Stomach (tissue), 8 donors: ENCODE measurements at regions not wholly inside any gene's neighbourhood (a gene's known extent, or its start where the extent isn't known, plus 50 kb on each side); places are given as distances from the start of the nearest gene placed in this dataset.

Experiments used
- DNase-seq, 2 donors: peaks; one replicate each; pipeline versions ENCODE4 v3.0.0 to v3.0.0-alpha.2; 2013 to 2019
- H3K27ac ChIP-seq, 5 donors: fragments of 200-600 bp in 4 of 5; sonication (generic) in 4 of 5; one replicate each; pipeline ENCODE4 v1.5.1; 2013 to 2019; ENCODE audit warnings: mild to moderate bottlenecking in 1 of 5, moderate library complexity in 1 of 5
- H3K27me3 ChIP-seq, 3 donors: fragments of 200-600 bp; sonication (generic); one replicate each; pipeline ENCODE4 v1.5.1; 2017 to 2019; ENCODE audit warnings: mixed run types in 1 of 3
- H3K36me3 ChIP-seq, 4 donors: fragments of 200-600 bp; sonication (generic); 1 replicate in 3 of 4; 2 replicates in 1 of 4; pipeline ENCODE4 v1.5.1; 2016 to 2019
- H3K4me1 ChIP-seq, 4 donors: fragments of 200-600 bp; sonication (generic); one replicate each; pipeline ENCODE4 v1.5.1; 2016 to 2019
- H3K4me3 ChIP-seq, 4 donors: fragments of 200-600 bp; sonication (generic) in 3 of 4; one replicate each; pipeline ENCODE4 v1.5.1; 2016 to 2019; ENCODE audit warnings: mild to moderate bottlenecking in 1 of 4
- H3K9me3 ChIP-seq, 4 donors: fragments of 200-600 bp; sonication (generic); one replicate each; pipeline ENCODE4 v1.5.1; 2016 to 2019
- CTCF ChIP-seq, 7 experiments: fragments of 450-650 bp in 4 of 7; fragments of 200-600 bp in 3 of 7; sonication (generic) in 3 of 7; IDR thresholded peaks; one replicate each; pipeline ENCODE4 v1.5.1; 2016 to 2019; ENCODE audit warnings: antibody characterized with exemption in 7 of 7, control low read depth in 2 of 7, mild to moderate bottlenecking in 1 of 7
- EP300 ChIP-seq: sonication (generic); formaldehyde crosslinking; IDR thresholded peaks from one replicate; pipeline ENCODE4 v1.6.1; 2017; ENCODE audit warnings: antibody characterized with exemption
- POLR2A ChIP-seq, 4 donors: fragments of 450-650 bp; IDR thresholded peaks; one replicate each; pipeline ENCODE4 v1.6.1; 2016; ENCODE audit warnings: antibody characterized with exemption in 4 of 4, control low read depth in 2 of 4, mild to moderate bottlenecking in 1 of 4, moderate library complexity in 1 of 4
- POLR2AphosphoS5 ChIP-seq, 3 donors: sonication (generic); formaldehyde crosslinking; IDR thresholded peaks; one replicate each; pipeline ENCODE4 v1.6.1; 2016; ENCODE audit warnings: antibody characterized with exemption in 3 of 3
- WGBS, 5 donors: extraction: QIAGEN DNeasy Blood & Tissue Kit in 3 of 5; methylation state at CpG; one replicate each; pipeline versions ENCODE4 v1.1.5 to v1.1.7; 2013 to 2018; 5-methylcytosine and 5-hydroxymethylcytosine counted together
- intact Hi-C: fragments of 100-400 bp; cut with DNase I; formaldehyde crosslinking; loops from one replicate; pipeline ENCODE4 v1.15.1; 2023; ENCODE audit warnings: low total_unique reads
- donor health status: healthy with polysubstance abuse.
- donor health status: Bipolar disorder and iron deficiency.
- donor health status: healthy.

- no peak for DNase-seq
- 60 to 72% (median 68%) methylated on average over 18 to 19 of the region's 19 CpGs for WGBS, 5 donors
- TF ChIP-seq POLR2A (IDR thresholded peaks at IDR 0.05) (no peak), EP300 (no peak), CTCF (IDR thresholded peaks at IDR 0.05) (no peak), POLR2AphosphoS5 (IDR thresholded peaks at IDR 0.05) (no peak)
- intact Hi-C loops: no loop called here
- no peaks in the 10 kb centered on the region for H3K9me3 ChIP-seq
- H3K4me3 ChIP-seq: no peak overlapping the region
- H3K36me3 ChIP-seq: no peaks in the 10 kb centered on the region
- H3K4me1 ChIP-seq: no peaks in the 10 kb centered on the region
- peaks cover 0 to 29% (median 0%) of the 10 kb centered on the region in 3 donors for H3K27me3 ChIP-seq
- no peak overlapping the region for H3K27ac ChIP-seq
These were observed 53.2 kb upstream of the NECTIN1 start for GRCh38 chr11:119782006-119782738.

GRCh38 chr11:119780222-119780953 lies 51.4 kb upstream of the NECTIN1 start:
- peak in 1 of 2 donors; percentile 52 for DNase-seq
- TF ChIP-seq EP300: no peak
- no peak for TF ChIP-seq POLR2A (IDR thresholded peaks at IDR 0.05)
- no peak for TF ChIP-seq POLR2AphosphoS5 (IDR thresholded peaks at IDR 0.05)
- no peak for TF ChIP-seq CTCF (IDR thresholded peaks at IDR 0.05)
- Histone ChIP-seq H3K36me3 (no peaks in the 10 kb centered on the region), H3K27ac (no peak overlapping the region), H3K27me3 (peaks cover 0 to 34% (median 0%) of the 10 kb centered on the region in 3 donors), H3K4me3 (no peak overlapping the region), H3K9me3 (no peaks in the 10 kb centered on the region), H3K4me1 (no peaks in the 10 kb centered on the region)
- intact Hi-C loops: no loop called here
- WGBS, 5 donors: 18 to 51% (median 37%) methylated on average over 2 of the region's 2 CpGs

- no peak overlapping the region for H3K4me3 ChIP-seq
- TF ChIP-seq EP300 (no peak), POLR2A (IDR thresholded peaks at IDR 0.05) (no peak), POLR2AphosphoS5 (IDR thresholded peaks at IDR 0.05) (no peak)
- H3K27ac ChIP-seq: no peak overlapping the region
- intact Hi-C loops: no loop called here
- no peak for DNase-seq
- no peaks in the 10 kb centered on the region for H3K4me1 ChIP-seq
- 49 to 79% (median 72%) methylated on average over 11 to 22 of the region's 22 CpGs for WGBS, 5 donors
- peaks cover 0 to 37% (median 0%) of the 10 kb centered on the region in 3 donors for H3K27me3 ChIP-seq
- no peaks in the 10 kb centered on the region for H3K9me3 ChIP-seq
- no peaks in the 10 kb centered on the region for H3K36me3 ChIP-seq
These were observed 50.4 kb upstream of the NECTIN1 start for GRCh38 chr11:119779195-119780071.
